ENCODE measurements at regions not wholly inside any gene's neighbourhood (a gene's known extent, or its start where the extent isn't known, plus 50 kb on each side); places are given as distances from the start of the nearest gene placed in this dataset.
A peak's percentile ranks its signal among the peaks of the same experiment; 100 is the strongest.

DNA sequence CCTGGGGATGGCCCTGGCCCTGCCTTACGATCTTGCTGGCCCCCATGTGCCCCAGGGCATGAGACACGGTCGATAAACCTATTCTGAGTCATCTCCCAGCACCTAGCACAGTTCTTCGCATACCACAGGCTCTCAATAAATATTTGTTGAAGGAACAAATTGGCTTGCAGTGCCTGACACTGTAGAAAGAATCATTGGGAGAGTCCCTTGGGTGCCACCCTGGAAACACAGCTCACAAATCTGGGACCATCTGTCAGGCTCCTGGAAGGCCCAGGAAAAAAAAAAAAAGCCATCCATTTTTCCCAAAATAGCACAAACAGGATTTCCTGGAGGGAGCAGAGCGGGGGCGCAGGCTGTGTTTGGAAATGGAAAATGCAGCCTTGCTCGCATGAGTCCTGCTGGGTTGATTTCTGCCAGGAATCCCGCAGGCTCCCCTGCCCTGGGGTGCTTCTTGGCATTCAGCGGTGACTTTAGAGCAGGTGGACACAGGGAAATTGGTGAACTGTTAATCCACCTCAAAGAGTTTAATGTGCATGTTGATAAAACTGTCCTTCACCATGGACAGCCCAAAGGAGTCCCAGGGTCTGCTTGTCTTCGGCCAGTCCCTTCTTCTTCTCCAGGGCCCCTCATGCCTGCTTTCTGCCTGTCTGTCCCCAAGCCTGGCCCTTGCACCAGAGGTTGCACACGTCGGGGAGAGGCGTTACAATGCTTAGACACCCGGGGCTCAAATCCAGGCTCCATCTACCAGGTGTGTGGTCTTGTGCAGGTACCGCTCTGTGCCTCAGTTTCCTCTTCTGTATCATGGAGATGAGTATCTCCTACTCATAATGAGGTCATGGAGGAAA lies 106.1 kb upstream of the RFLNA start:
- TF ChIP-seq POLR2A (IDR thresholded peaks at IDR 0.05) (no peak), CTCF (IDR thresholded peaks at IDR 0.05) (no peak), EP300 (IDR thresholded peaks at IDR 0.05) (no peak), POLR2AphosphoS5 (IDR thresholded peaks at IDR 0.05) (peak in 2 of 3 donors; percentile 40 to 42)
